Endothelial cell of umbilical vein (primary cell): ENCODE measurements at regions not wholly inside any gene's neighbourhood (a gene's known extent, or its start where the extent isn't known, plus 50 kb on each side); places are given as distances from the start of the nearest gene placed in this dataset.

ENCODE experiments used
- BruUV-seq: library from RNA; stranded (reverse); fragments of 400-500 nt; replicated peaks from 2 replicates; lab custom pipeline; 2021; lab: Mats Ljungman, UMichigan
- CTCF ChIA-PET: fragments of 300-600, 350-600 bp; sonication (Branson Sonifier 250); formaldehyde crosslinking; loops from one replicate; lab custom pipeline; 2021; ENCODE audit warnings: antibody characterized with exemption, inconsistent platforms; lab: Charles Lee
- POLR2A ChIA-PET: fragments of 300-600, 350-600 bp; sonication (Branson Sonifier 250); formaldehyde crosslinking; loops from one replicate; lab custom pipeline; 2021; ENCODE audit warnings: antibody characterized with exemption, inconsistent platforms; lab: Charles Lee
- DNase-seq: peaks from one replicate; pipeline ENCODE4 v3.0.0-alpha.2; 2011; ENCODE audit warnings: low read depth, low spot score
- FAIRE-seq: peaks from 2 replicates; lab custom pipeline; 2011; peaks lifted over from hg19 to GRCh38; lab: Jason Lieb, UNC
- H2AFZ ChIP-seq: 2 replicates; pipeline ENCODE4 v1.6.0; 2012; ENCODE audit warnings: low read depth, low read length, control low read depth, inconsistent platforms
- H3K27ac ChIP-seq: 2 replicates; pipeline ENCODE4 v1.5.1; 2011; ENCODE audit warnings: low read depth, mild to moderate bottlenecking, control low read depth, low read length, moderate library complexity; ENCODE audit not compliant: insufficient read depth
- H3K27me3 ChIP-seq, 2 experiments: 2 replicates each; pipeline versions ENCODE4 v1.6.0 to v1.6.1; 2011; ENCODE audit warnings: low read length in 2 of 2, mixed read lengths in 1 of 2; ENCODE audit not compliant: control insufficient read depth in 2 of 2, insufficient read depth in 2 of 2
- H3K36me3 ChIP-seq, 2 experiments: 2 replicates in 1 of 2; 3 replicates in 1 of 2; pipeline ENCODE4 v1.5.1; 2011; ENCODE audit warnings: low read length in 2 of 2, mild to moderate bottlenecking in 1 of 2, moderate library complexity in 1 of 2; ENCODE audit not compliant: control insufficient read depth in 2 of 2, insufficient read depth in 2 of 2; ENCODE audit errors: extremely low read depth in 1 of 2
- H3K4me1 ChIP-seq: 3 replicates; pipeline ENCODE4 v1.5.1; 2011; ENCODE audit warnings: mild to moderate bottlenecking, low read length; ENCODE audit not compliant: control insufficient read depth, insufficient read depth; ENCODE audit errors: extremely low read depth
- H3K4me2 ChIP-seq: 2 replicates; pipeline ENCODE4 v1.6.1; 2011; ENCODE audit warnings: low read length, control low read depth, mixed read lengths; ENCODE audit not compliant: insufficient read depth
- H3K4me3 ChIP-seq, 3 experiments: fragments of 200-600 bp in 1 of 3; sonication (generic), shearing (Covaris generic) in 1 of 3; replicated peaks in 1 of 3; 2 replicates each; pipeline ENCODE4 v1.5.1; 2011 to 2016; ENCODE audit warnings: control low read depth in 3 of 3, low read length in 3 of 3, mild to moderate bottlenecking in 2 of 3, inconsistent platforms in 1 of 3, low read depth in 1 of 3, moderate library complexity in 1 of 3; ENCODE audit not compliant: insufficient read depth in 1 of 3
- H3K79me2 ChIP-seq: 2 replicates; pipeline ENCODE4 v1.6.0; 2012; ENCODE audit warnings: low read length, inconsistent platforms; ENCODE audit not compliant: control insufficient read depth, insufficient read depth
- H3K9ac ChIP-seq: replicated peaks from 2 replicates; pipeline ENCODE3; 2011; ENCODE audit warnings: low read length, control low read depth; ENCODE audit not compliant: insufficient read depth; ENCODE audit errors: extremely low read depth
- H3K9me1 ChIP-seq: replicated peaks from 3 replicates; pipeline ENCODE4 v1.6.0; 2011; ENCODE audit warnings: mild to moderate bottlenecking, low read length; ENCODE audit not compliant: control insufficient read depth, insufficient read depth; ENCODE audit errors: extremely low read depth
- H3K9me3 ChIP-seq: replicated peaks from 2 replicates; pipeline ENCODE4 v1.5.1; 2012; ENCODE audit warnings: low read length, inconsistent platforms; ENCODE audit not compliant: control insufficient read depth, insufficient read depth
- H4K20me1 ChIP-seq: replicated peaks from 2 replicates; pipeline ENCODE3; 2011; ENCODE audit warnings: mild to moderate bottlenecking, low read length; ENCODE audit not compliant: control insufficient read depth, insufficient read depth; ENCODE audit errors: extremely low read depth
- EZH2 ChIP-seq: IDR thresholded peaks from 2 replicates; pipeline ENCODE4 v1.6.1; 2012; ENCODE audit warnings: borderline replicate concordance, low read depth, mild to moderate bottlenecking, moderate library complexity, low read length, inconsistent platforms; ENCODE audit not compliant: severe bottlenecking
- FOS ChIP-seq: IDR thresholded peaks from 2 replicates; pipeline ENCODE4 v1.6.1; 2011; ENCODE audit warnings: mild to moderate bottlenecking, low read length, moderate library complexity, borderline replicate concordance; ENCODE audit not compliant: insufficient read depth
- GATA2 ChIP-seq: IDR thresholded peaks from 2 replicates; pipeline ENCODE4 v1.7.0; 2011; ENCODE audit warnings: low read depth, mild to moderate bottlenecking, moderate library complexity, mixed read lengths, low read length; ENCODE audit not compliant: insufficient read length, insufficient read depth
- JUN ChIP-seq: IDR thresholded peaks from 2 replicates; pipeline ENCODE4 v1.6.1; 2011; ENCODE audit warnings: borderline replicate concordance, low read depth; ENCODE audit not compliant: insufficient read length, insufficient read depth
- MAX ChIP-seq: IDR thresholded peaks from 2 replicates; pipeline ENCODE4 v1.6.1; 2011; ENCODE audit not compliant: insufficient read depth, insufficient read length
- MYC ChIP-seq: IDR thresholded peaks from one replicate; pipeline ENCODE4 v1.6.1; 2011; ENCODE audit warnings: mild to moderate bottlenecking, low read depth, low read length
- POLR2A ChIP-seq: IDR thresholded peaks from 2 replicates; pipeline ENCODE4 v1.6.1; 2012; ENCODE audit warnings: low read depth, mild to moderate bottlenecking, control low read depth, low read length
- POLR2AphosphoS5 ChIP-seq: IDR thresholded peaks from 2 replicates; pipeline ENCODE4 v1.6.1; 2012; ENCODE audit warnings: low read depth, mild to moderate bottlenecking, control low read depth, low read length, moderate library complexity; ENCODE audit not compliant: insufficient read depth
- dilution Hi-C: fragments of 300-500 bp; cut with MboI; formaldehyde crosslinking; loops from one replicate; pipeline ENCODE4 v1.15.0; 2019; ENCODE audit warnings: low sequenced_read_pairs; ENCODE audit not compliant: extremely low pct_ligation_motif_present
- intact Hi-C: fragments of 100-400 bp; cut with micrococcal nuclease; formaldehyde crosslinking; loops from one replicate; pipeline ENCODE4 v1.10.0; 2022
- TF ChIP-seq, protein P1 (sequence below), 2 donors: IDR thresholded peaks; 1 replicate in 1 of 2; 2 replicates in 1 of 2; pipeline ENCODE4 v1.5.1; 2011; ENCODE audit warnings: low read length in 2 of 2, mild to moderate bottlenecking in 2 of 2, moderate library complexity in 2 of 2, control low read depth in 1 of 2, inconsistent platforms in 1 of 2, low read depth in 1 of 2; ENCODE audit not compliant: insufficient read depth in 1 of 2; ENCODE audit errors: extremely low read depth in 1 of 2

DNA sequence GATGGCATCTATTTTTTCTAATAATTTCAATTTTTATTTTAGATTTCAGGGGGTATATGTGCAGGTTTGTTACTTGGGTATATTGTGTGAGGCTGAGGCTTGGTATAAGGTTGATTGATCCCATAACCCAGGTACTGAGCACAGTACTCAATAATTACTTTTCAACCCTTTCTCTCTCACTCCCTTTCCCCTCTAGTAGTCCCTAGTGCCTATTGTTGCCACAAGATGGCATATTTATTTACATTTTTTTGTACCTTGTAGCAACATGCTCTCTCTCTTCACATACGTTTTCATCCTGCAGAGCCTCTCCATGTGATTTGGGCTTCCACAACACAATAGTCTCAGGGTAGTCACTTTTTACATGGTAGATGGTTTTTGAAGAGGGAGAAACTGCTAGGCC, 172.0 kb downstream of the ATOH1 start:
- TF ChIP-seq POLR2AphosphoS5 (no peak), FOS (no peak), JUN (no peak), MYC (no peak), MAX (no peak), GATA2 (no peak), EZH2 (no peak), POLR2A (no peak)
- TF ChIP-seq, protein P1, sequence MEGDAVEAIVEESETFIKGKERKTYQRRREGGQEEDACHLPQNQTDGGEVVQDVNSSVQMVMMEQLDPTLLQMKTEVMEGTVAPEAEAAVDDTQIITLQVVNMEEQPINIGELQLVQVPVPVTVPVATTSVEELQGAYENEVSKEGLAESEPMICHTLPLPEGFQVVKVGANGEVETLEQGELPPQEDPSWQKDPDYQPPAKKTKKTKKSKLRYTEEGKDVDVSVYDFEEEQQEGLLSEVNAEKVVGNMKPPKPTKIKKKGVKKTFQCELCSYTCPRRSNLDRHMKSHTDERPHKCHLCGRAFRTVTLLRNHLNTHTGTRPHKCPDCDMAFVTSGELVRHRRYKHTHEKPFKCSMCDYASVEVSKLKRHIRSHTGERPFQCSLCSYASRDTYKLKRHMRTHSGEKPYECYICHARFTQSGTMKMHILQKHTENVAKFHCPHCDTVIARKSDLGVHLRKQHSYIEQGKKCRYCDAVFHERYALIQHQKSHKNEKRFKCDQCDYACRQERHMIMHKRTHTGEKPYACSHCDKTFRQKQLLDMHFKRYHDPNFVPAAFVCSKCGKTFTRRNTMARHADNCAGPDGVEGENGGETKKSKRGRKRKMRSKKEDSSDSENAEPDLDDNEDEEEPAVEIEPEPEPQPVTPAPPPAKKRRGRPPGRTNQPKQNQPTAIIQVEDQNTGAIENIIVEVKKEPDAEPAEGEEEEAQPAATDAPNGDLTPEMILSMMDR (IDR thresholded peaks at IDR 0.05; ENCODE audit: extremely low read depth in 1 of 2, insufficient read depth in 1 of 2, low read depth in 1 of 2, low read length in 2 of 2), result no peak
- Histone ChIP-seq H3K36me3 (no peaks in the 10 kb centered on the region), H3K4me2 (no peak overlapping the region), H3K9me3 (no peaks in the 10 kb centered on the region), H4K20me1 (no peaks in the 10 kb centered on the region), H3K4me3 (no peak overlapping the region), H3K27me3 (no peaks in the 10 kb centered on the region), H3K9me1 (no peaks in the 10 kb centered on the region), H3K9ac (no peak overlapping the region), H3K79me2 (no peaks in the 10 kb centered on the region), H3K27ac (no peak overlapping the region), H3K4me1 (no peaks in the 10 kb centered on the region), H2AFZ (no peak overlapping the region)
- no TSS peak for BruUV-seq
- DNase-seq (no peak), FAIRE-seq (no peak)
- intact Hi-C loops (no loop called here), dilution Hi-C loops (no loop called here)
- ChIA-PET POLR2A (no interaction called here), CTCF (no interaction called here)
